SK-N-SH (cell line): ENCODE measurements at regions not wholly inside any gene's neighbourhood (a gene's known extent, or its start where the extent isn't known, plus 50 kb on each side); places are given as distances from the start of the nearest gene placed in this dataset.

Source experiments
- CTCF ChIA-PET: fragments of 300-600, 350-600 bp; formaldehyde crosslinking; extraction: SDS; loops from one replicate; lab custom pipeline; 2021; lab: Yijun Ruan, JAX
- POLR2A ChIA-PET: fragments of 350-600 bp; sonication (Branson Sonifier 250); formaldehyde crosslinking; extraction: SDS; loops from one replicate; lab custom pipeline; 2020; ENCODE audit warnings: antibody characterized with exemption, inconsistent platforms; lab: Yijun Ruan, JAX
- DNase-seq: peaks from one replicate; pipeline ENCODE4 v3.0.0; 2012
- H2AFZ ChIP-seq: fragments of 200-600 bp; sonication (generic); 2 replicates; pipeline ENCODE4 v1.8.1; 2016; ENCODE audit warnings: antibody characterized with exemption, mild to moderate bottlenecking, low read depth
- H3F3A ChIP-seq: fragments of 200-600 bp; sonication (generic); replicated peaks from 2 replicates; pipeline ENCODE3; 2016; ENCODE audit warnings: antibody characterized with exemption, mild to moderate bottlenecking; ENCODE audit not compliant: insufficient read depth
- H3K27ac ChIP-seq, 2 experiments: fragments of 200-500 bp in 1 of 2; fragments of 200-600 bp in 1 of 2; sonication (Bioruptor generic) in 1 of 2; sonication (generic), shearing (Covaris generic) in 1 of 2; 2 replicates each; pipeline versions ENCODE4 v1.5.1 to v1.6.1; 2014 to 2016; ENCODE audit warnings: low read depth in 2 of 2, inconsistent platforms in 1 of 2, low read length in 1 of 2, mild to moderate bottlenecking in 1 of 2, mixed read lengths in 1 of 2
- H3K27me3 ChIP-seq: fragments of 200-600 bp; sonication (generic), shearing (Covaris generic); 2 replicates; pipeline ENCODE4 v1.6.1; 2016; ENCODE audit warnings: mixed run types; ENCODE audit not compliant: insufficient read depth
- H3K36me3 ChIP-seq, 2 experiments: fragments of 200-500 bp in 1 of 2; fragments of 200-600 bp in 1 of 2; sonication (Bioruptor generic) in 1 of 2; sonication (generic) in 1 of 2; replicated peaks in 1 of 2; 2 replicates each; pipeline versions ENCODE3 to v1.5.1; 2014 to 2016; ENCODE audit warnings: low read length in 1 of 2, mild to moderate bottlenecking in 1 of 2; ENCODE audit not compliant: insufficient read depth in 2 of 2, control insufficient read depth in 1 of 2
- H3K4me1 ChIP-seq, 2 experiments: fragments of 200-500 bp in 1 of 2; fragments of 200-600 bp in 1 of 2; sonication (Bioruptor generic) in 1 of 2; sonication (generic), shearing (Covaris generic) in 1 of 2; 2 replicates each; pipeline versions ENCODE4 v1.5.1 to v1.6.1; 2014 to 2016; ENCODE audit warnings: low read depth in 1 of 2, low read length in 1 of 2, mixed run types in 1 of 2; ENCODE audit not compliant: insufficient read depth in 2 of 2, control insufficient read depth in 1 of 2
- H3K4me2 ChIP-seq: fragments of 200-600 bp; sonication (generic), shearing (Covaris generic); 2 replicates; pipeline ENCODE4 v1.6.1; 2017; ENCODE audit warnings: mixed run types
- H3K4me3 ChIP-seq, 2 experiments: fragments of 200-500 bp in 1 of 2; fragments of 200-600 bp in 1 of 2; sonication (Bioruptor generic) in 1 of 2; sonication (generic), shearing (Covaris generic) in 1 of 2; 2 replicates each; pipeline versions ENCODE4 v1.5.1 to v1.8.1; 2014 to 2016; ENCODE audit warnings: low read depth in 2 of 2, inconsistent platforms in 1 of 2, low read length in 1 of 2, mild to moderate bottlenecking in 1 of 2, mixed read lengths in 1 of 2, moderate library complexity in 1 of 2
- H3K79me2 ChIP-seq: fragments of 200-600 bp; sonication (generic); 2 replicates; pipeline ENCODE4 v1.8.1; 2017; ENCODE audit warnings: mild to moderate bottlenecking; ENCODE audit not compliant: insufficient read depth
- H3K9ac ChIP-seq: fragments of 200-600 bp; sonication (generic); 2 replicates; pipeline ENCODE4 v1.6.1; 2017; ENCODE audit warnings: mixed run types
- H3K9me2 ChIP-seq: fragments of 200-600 bp; sonication (generic); 2 replicates; pipeline ENCODE4 v1.6.1; 2017; ENCODE audit warnings: mixed run types
- H3K9me3 ChIP-seq: fragments of 200-600 bp; sonication (generic); 2 replicates; pipeline ENCODE4 v1.6.1; 2017; ENCODE audit warnings: mixed run types, mild to moderate bottlenecking, moderate library complexity
- H4K20me1 ChIP-seq: fragments of 200-600 bp; sonication (generic); 2 replicates; pipeline ENCODE4 v1.6.1; 2017; ENCODE audit warnings: mild to moderate bottlenecking, mixed run types; ENCODE audit not compliant: insufficient read depth
- ELF1 ChIP-seq: IDR thresholded peaks from 2 replicates; pipeline ENCODE4 v1.4.0; 2012
- FOXJ3 ChIP-seq: sonication (generic); formaldehyde crosslinking; IDR thresholded peaks from 2 replicates; pipeline ENCODE4 v1.5.1; 2020; ENCODE audit warnings: mild to moderate bottlenecking, missing genetic modification reagents
- GATA2 ChIP-seq: sonication (generic); formaldehyde crosslinking; IDR thresholded peaks from 2 replicates; pipeline ENCODE4 v1.5.0; 2020; ENCODE audit warnings: mild to moderate bottlenecking, missing genetic modification reagents
- MAX ChIP-seq: IDR thresholded peaks from 2 replicates; pipeline ENCODE4 v1.4.0; 2012; ENCODE audit warnings: low read depth
- MEF2A ChIP-seq: IDR thresholded peaks from 2 replicates; pipeline ENCODE4 v1.4.0; 2012; ENCODE audit warnings: low read depth, borderline replicate concordance
- MXI1 ChIP-seq: IDR thresholded peaks from 2 replicates; pipeline ENCODE4 v1.6.1; 2012; ENCODE audit warnings: mild to moderate bottlenecking, low read depth, low read length, improper control_type of control experiment
- RCOR1 ChIP-seq: fragments of 150-350 bp; IDR thresholded peaks from 2 replicates; pipeline ENCODE4 v1.6.1; 2017; ENCODE audit warnings: antibody characterized with exemption, low read length
- SIN3A ChIP-seq: IDR thresholded peaks from 2 replicates; pipeline ENCODE4 v1.6.1; 2012; ENCODE audit warnings: low read depth, mild to moderate bottlenecking, low read length, moderate library complexity, borderline replicate concordance
- SMC3 ChIP-seq: IDR thresholded peaks from 2 replicates; pipeline ENCODE4 v1.6.1; 2012; ENCODE audit warnings: low read depth, low read length, improper control_type of control experiment
- TAF1 ChIP-seq: IDR thresholded peaks from 2 replicates; pipeline ENCODE4 v1.6.1; 2012; ENCODE audit warnings: low read depth, mild to moderate bottlenecking, low read length, moderate library complexity, borderline replicate concordance
- TCF12 ChIP-seq: IDR thresholded peaks from 2 replicates; pipeline ENCODE4 v1.4.0; 2012
- TEAD4 ChIP-seq: IDR thresholded peaks from 2 replicates; pipeline ENCODE4 v1.4.0; 2012; ENCODE audit warnings: mild to moderate bottlenecking, borderline replicate concordance; ENCODE audit not compliant: insufficient read depth
- YY1 ChIP-seq: IDR thresholded peaks from 2 replicates; pipeline ENCODE4 v1.4.0; 2012; ENCODE audit warnings: low read depth, mild to moderate bottlenecking
- WGBS: methylation state at CpG from one replicate; pipeline ENCODE4 v1.1.6; 2017; ENCODE audit warnings: low lambda C conversion rate; 5-methylcytosine and 5-hydroxymethylcytosine counted together
- TF ChIP-seq, protein P1 (sequence below): IDR thresholded peaks from 2 replicates; pipeline ENCODE4 v1.4.0; 2012; ENCODE audit warnings: low read depth, borderline replicate concordance
- TF ChIP-seq, protein P2 (sequence below): IDR thresholded peaks from 2 replicates; pipeline ENCODE4 v1.4.0; 2012; ENCODE audit warnings: low read depth, borderline replicate concordance

DNA sequence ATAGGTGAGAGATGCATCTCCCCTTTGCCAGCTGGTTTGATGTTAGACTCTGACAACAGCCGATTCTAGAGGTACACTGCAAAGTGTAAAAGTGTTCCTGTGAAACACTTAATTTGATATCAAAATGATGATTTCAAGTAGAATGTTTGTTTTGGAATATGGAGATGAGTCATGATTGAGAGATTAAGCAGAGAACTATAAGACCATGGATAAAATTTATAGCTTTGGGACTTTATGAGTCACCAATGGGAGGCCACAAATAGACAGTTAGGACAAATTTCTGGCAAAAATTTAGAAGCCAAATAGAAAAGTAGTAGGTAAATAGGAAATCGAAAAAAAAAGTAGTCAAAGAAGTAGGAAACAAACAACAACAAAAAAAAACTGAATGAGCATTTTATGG lies 672.5 kb downstream of the NSUN3 start:
- no peak overlapping the region for H3K4me2 ChIP-seq
- ChIA-PET POLR2A (no interaction called here), CTCF (no interaction called here)
- no peaks in the 10 kb centered on the region for H3K9me3 ChIP-seq
- H3K4me1 ChIP-seq: no peaks in the 10 kb centered on the region
- H3K9me2 ChIP-seq: no peaks in the 10 kb centered on the region
- no peak overlapping the region for H2AFZ ChIP-seq
- H3K27me3 ChIP-seq: no peaks in the 10 kb centered on the region
- no peak for DNase-seq
- 21% methylated on average over 2 of the region's 2 CpGs for WGBS
- H3K27ac ChIP-seq: no peak overlapping the region
- H3K79me2 ChIP-seq: no peaks in the 10 kb centered on the region
- no peak for TF ChIP-seq SIN3A
- TF ChIP-seq RCOR1: no peak
- no peak for TF ChIP-seq MEF2A
- TF ChIP-seq GATA2 (CRISPR knock-in tag): no peak
- TF ChIP-seq FOXJ3 (CRISPR knock-in tag): no peak
- TF ChIP-seq, protein P1, sequence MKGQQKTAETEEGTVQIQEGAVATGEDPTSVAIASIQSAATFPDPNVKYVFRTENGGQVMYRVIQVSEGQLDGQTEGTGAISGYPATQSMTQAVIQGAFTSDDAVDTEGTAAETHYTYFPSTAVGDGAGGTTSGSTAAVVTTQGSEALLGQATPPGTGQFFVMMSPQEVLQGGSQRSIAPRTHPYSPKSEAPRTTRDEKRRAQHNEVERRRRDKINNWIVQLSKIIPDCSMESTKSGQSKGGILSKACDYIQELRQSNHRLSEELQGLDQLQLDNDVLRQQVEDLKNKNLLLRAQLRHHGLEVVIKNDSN: no peak
- TF ChIP-seq, protein P2, sequence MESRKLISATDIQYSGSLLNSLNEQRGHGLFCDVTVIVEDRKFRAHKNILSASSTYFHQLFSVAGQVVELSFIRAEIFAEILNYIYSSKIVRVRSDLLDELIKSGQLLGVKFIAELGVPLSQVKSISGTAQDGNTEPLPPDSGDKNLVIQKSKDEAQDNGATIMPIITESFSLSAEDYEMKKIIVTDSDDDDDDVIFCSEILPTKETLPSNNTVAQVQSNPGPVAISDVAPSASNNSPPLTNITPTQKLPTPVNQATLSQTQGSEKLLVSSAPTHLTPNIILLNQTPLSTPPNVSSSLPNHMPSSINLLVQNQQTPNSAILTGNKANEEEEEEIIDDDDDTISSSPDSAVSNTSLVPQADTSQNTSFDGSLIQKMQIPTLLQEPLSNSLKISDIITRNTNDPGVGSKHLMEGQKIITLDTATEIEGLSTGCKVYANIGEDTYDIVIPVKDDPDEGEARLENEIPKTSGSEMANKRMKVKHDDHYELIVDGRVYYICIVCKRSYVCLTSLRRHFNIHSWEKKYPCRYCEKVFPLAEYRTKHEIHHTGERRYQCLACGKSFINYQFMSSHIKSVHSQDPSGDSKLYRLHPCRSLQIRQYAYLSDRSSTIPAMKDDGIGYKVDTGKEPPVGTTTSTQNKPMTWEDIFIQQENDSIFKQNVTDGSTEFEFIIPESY: no peak
- TF ChIP-seq MAX: no peak
- TF ChIP-seq ELF1: no peak
- H3F3A ChIP-seq: no peaks in the 10 kb centered on the region
- H4K20me1 ChIP-seq: no peaks in the 10 kb centered on the region
- H3K36me3 ChIP-seq: no peaks in the 10 kb centered on the region
- no peak overlapping the region for H3K9ac ChIP-seq
- H3K4me3 ChIP-seq: no peak overlapping the region

DNA sequence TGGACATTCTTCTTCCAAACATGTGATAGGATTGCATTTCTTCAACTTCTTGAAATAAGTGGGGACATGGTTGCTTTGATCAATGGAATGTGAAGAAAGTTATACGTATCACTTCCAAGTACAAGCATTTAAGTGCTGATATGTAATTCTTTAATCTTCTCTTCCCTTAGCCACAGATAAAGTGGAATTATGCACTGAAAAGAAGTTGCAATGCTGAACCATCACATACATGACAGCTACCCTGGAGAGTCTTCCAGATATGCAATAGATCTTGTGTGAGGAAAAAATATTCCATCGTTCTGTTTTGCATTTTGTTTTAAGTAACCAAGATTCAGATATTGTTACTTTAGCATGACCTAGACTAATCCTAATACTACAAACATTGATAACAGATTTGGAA lies 674.3 kb downstream of the NSUN3 start:
- Histone ChIP-seq H3K27ac (no peak overlapping the region), H3K9me3 (no peaks in the 10 kb centered on the region), H2AFZ (no peak overlapping the region), H3K79me2 (no peaks in the 10 kb centered on the region), H3K36me3 (no peaks in the 10 kb centered on the region), H3K4me2 (no peak overlapping the region), H3K4me1 (no peaks in the 10 kb centered on the region; a peak in 1 of 4 replicates), H3F3A (no peaks in the 10 kb centered on the region), H4K20me1 (no peaks in the 10 kb centered on the region), H3K4me3 (no peak overlapping the region), H3K9me2 (no peaks in the 10 kb centered on the region), H3K9ac (no peak overlapping the region), H3K27me3 (no peaks in the 10 kb centered on the region)
- WGBS: 60% methylated on average over 2 of the region's 2 CpGs
- no peak for DNase-seq
- CTCF ChIA-PET: no interaction called here
- TF ChIP-seq TEAD4 (no peak), ELF1 (no peak), RCOR1 (no peak), TCF12 (no peak), SIN3A (no peak), MXI1 (no peak), YY1 (no peak), TAF1 (no peak), SMC3 (no peak)
- POLR2A ChIA-PET: no interaction called here
